Thymus (tissue), 11 donors: ENCODE measurements at regions not wholly inside any gene's neighbourhood (a gene's known extent, or its start where the extent isn't known, plus 50 kb on each side); places are given as distances from the start of the nearest gene placed in this dataset.

Source experiments
- DNase-seq, 9 donors: peaks; one replicate each; pipeline ENCODE4 v3.0.0-alpha.2; 2013; ENCODE audit warnings: low spot score in 9 of 9, low read depth in 6 of 9, missing footprints in 1 of 9
- H3K27ac ChIP-seq, 2 donors: one replicate each; pipeline ENCODE4 v1.5.1; 2013; ENCODE audit warnings: control low read depth in 1 of 2, low read depth in 1 of 2, low read length in 1 of 2, mild to moderate bottlenecking in 1 of 2, moderate library complexity in 1 of 2
- H3K27me3 ChIP-seq, 2 donors: one replicate each; pipeline ENCODE4 v1.5.1; 2013; ENCODE audit warnings: low read length in 1 of 2; ENCODE audit not compliant: control insufficient read depth in 2 of 2, insufficient read depth in 1 of 2
- H3K36me3 ChIP-seq, 2 donors: one replicate each; pipeline ENCODE4 v1.5.1; 2013; ENCODE audit warnings: low read length in 1 of 2, mild to moderate bottlenecking in 1 of 2, moderate library complexity in 1 of 2; ENCODE audit not compliant: control insufficient read depth in 2 of 2, insufficient read depth in 2 of 2
- H3K4me1 ChIP-seq, 2 donors: one replicate each; pipeline ENCODE4 v1.5.1; 2013; ENCODE audit warnings: low read length in 2 of 2; ENCODE audit not compliant: control insufficient read depth in 2 of 2, insufficient read depth in 2 of 2
- H3K4me3 ChIP-seq, 2 donors: one replicate each; pipeline ENCODE4 v1.5.1; 2013; ENCODE audit warnings: low read length in 2 of 2, control low read depth in 1 of 2, mild to moderate bottlenecking in 1 of 2
- H3K9me3 ChIP-seq, 2 donors: one replicate each; pipeline ENCODE4 v1.5.1; 2013; ENCODE audit warnings: low read length in 1 of 2, mild to moderate bottlenecking in 1 of 2; ENCODE audit not compliant: control insufficient read depth in 2 of 2, insufficient read depth in 1 of 2
- WGBS: extraction: QIAGEN DNeasy Blood & Tissue Kit; methylation state at CpG from one replicate; pipeline ENCODE4 v1.1.7; 2013; 5-methylcytosine and 5-hydroxymethylcytosine counted together
- donor health status: healthy.

- Histone ChIP-seq H3K4me3 (no peak overlapping the region), H3K27me3 (no peaks in the 10 kb centered on the region), H3K27ac (no peak overlapping the region), H3K36me3 (no peaks in the 10 kb centered on the region), H3K9me3 (no peaks in the 10 kb centered on the region), H3K4me1 (no peaks in the 10 kb centered on the region)
- peak in 1 of 9 donors; percentile 2 for DNase-seq
- 75% methylated on average over 5 of the region's 5 CpGs for WGBS
These were observed 73.9 kb upstream of the SLC10A2 start for GRCh38 chr13:103140001-103140671.

DNA sequence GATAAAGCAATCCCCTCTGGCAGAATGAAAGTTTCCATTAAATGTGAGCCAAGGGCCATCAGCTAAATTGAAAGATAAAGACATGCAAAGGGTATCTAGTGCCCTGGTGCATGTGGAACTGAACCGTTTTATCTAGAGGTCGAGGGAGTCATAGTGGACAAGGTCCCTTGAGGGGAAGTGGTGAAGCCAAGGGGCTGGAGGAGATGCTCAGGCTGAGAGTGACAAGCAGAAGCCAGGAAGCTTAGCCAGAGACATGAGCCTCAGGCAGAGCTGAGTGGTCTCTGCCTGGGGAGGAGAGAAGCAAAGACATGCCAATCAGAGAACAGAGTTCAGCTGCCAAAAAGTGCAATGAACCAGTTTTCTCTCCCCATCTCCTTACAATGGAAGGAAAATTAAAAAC, 68.1 kb upstream of the SLC10A2 start:
- Histone ChIP-seq H3K4me1 (no peaks in the 10 kb centered on the region), H3K27me3 (no peaks in the 10 kb centered on the region), H3K36me3 (no peaks in the 10 kb centered on the region), H3K9me3 (no peaks in the 10 kb centered on the region), H3K4me3 (no peak overlapping the region), H3K27ac (no peak overlapping the region)
- no peak for DNase-seq
- 78% methylated on average over 2 of the region's 2 CpGs for WGBS

GRCh38 chr13:103133556-103133955, 67.3 kb upstream of the SLC10A2 start:
- H3K4me3 ChIP-seq: no peak overlapping the region
- no peaks in the 10 kb centered on the region for H3K4me1 ChIP-seq
- no peak overlapping the region for H3K27ac ChIP-seq
- H3K9me3 ChIP-seq: no peaks in the 10 kb centered on the region
- 92% methylated on average over 4 of the region's 4 CpGs for WGBS
- no peaks in the 10 kb centered on the region for H3K27me3 ChIP-seq
- no peak for DNase-seq
- H3K36me3 ChIP-seq: no peaks in the 10 kb centered on the region

- no peak for DNase-seq
- no peaks in the 10 kb centered on the region for H3K4me1 ChIP-seq
- no peaks in the 10 kb centered on the region for H3K36me3 ChIP-seq
- WGBS: 76% methylated on average over 3 of the region's 3 CpGs
- no peaks in the 10 kb centered on the region for H3K27me3 ChIP-seq
- no peak overlapping the region for H3K4me3 ChIP-seq
- H3K27ac ChIP-seq: no peak overlapping the region
- H3K9me3 ChIP-seq: no peaks in the 10 kb centered on the region
These were observed 64.5 kb upstream of the SLC10A2 start for GRCh38 chr13:103130681-103131210.

GRCh38 chr13:103130146-103130545, 63.9 kb upstream of the SLC10A2 start:
- Histone ChIP-seq H3K36me3 (no peaks in the 10 kb centered on the region), H3K27ac (no peak overlapping the region), H3K4me1 (no peaks in the 10 kb centered on the region), H3K4me3 (no peak overlapping the region), H3K9me3 (no peaks in the 10 kb centered on the region), H3K27me3 (no peaks in the 10 kb centered on the region)
- WGBS: 89% methylated on average over 5 of the region's 5 CpGs
- DNase-seq: no peak
